Gastroesophageal sphincter (tissue), 4 donors: ENCODE measurements at regions not wholly inside any gene's neighbourhood (a gene's known extent, or its start where the extent isn't known, plus 50 kb on each side); places are given as distances from the start of the nearest gene placed in this dataset.

ENCODE experiments used
- ATAC-seq: fragments of 150-250 bp; one replicate; pipeline ENCODE4 v1.9.1; 2016; ENCODE audit warnings: mild to moderate bottlenecking, moderate library complexity
- H3K27ac ChIP-seq, 4 donors: fragments of 200-600 bp; sonication (generic) in 3 of 4; 1 replicate in 3 of 4; 2 replicates in 1 of 4; pipeline ENCODE4 v1.5.1; 2016 to 2019
- H3K27me3 ChIP-seq: fragments of 200-600 bp; sonication (generic); one replicate; pipeline ENCODE4 v1.5.1; 2019
- H3K36me3 ChIP-seq, 2 donors: fragments of 200-600 bp; sonication (generic); one replicate each; pipeline ENCODE4 v1.5.1; 2019; ENCODE audit warnings: control low read depth in 1 of 2
- H3K4me1 ChIP-seq, 3 donors: fragments of 200-600 bp; sonication (generic); 1 replicate in 2 of 3; 2 replicates in 1 of 3; pipeline ENCODE4 v1.5.1; 2016 to 2019; ENCODE audit warnings: control low read depth in 2 of 3
- H3K4me3 ChIP-seq, 2 donors: fragments of 200-600 bp; sonication (generic); one replicate each; pipeline ENCODE4 v1.5.1; 2019; ENCODE audit warnings: mild to moderate bottlenecking in 1 of 2, moderate library complexity in 1 of 2
- H3K9me3 ChIP-seq, 3 donors: fragments of 200-600 bp; sonication (generic); one replicate each; pipeline ENCODE4 v1.5.1; 2017 to 2019; ENCODE audit warnings: control low read depth in 2 of 3
- EP300 ChIP-seq: sonication (generic); formaldehyde crosslinking; IDR thresholded peaks from one replicate; pipeline ENCODE4 v1.6.1; 2017; ENCODE audit warnings: antibody characterized with exemption, mild to moderate bottlenecking
- POLR2A ChIP-seq, 2 donors: fragments of 450-650 bp; IDR thresholded peaks; one replicate each; pipeline ENCODE4 v1.6.1; 2017; ENCODE audit warnings: antibody characterized with exemption in 2 of 2, mild to moderate bottlenecking in 2 of 2, moderate library complexity in 1 of 2
- POLR2AphosphoS5 ChIP-seq: sonication (generic); formaldehyde crosslinking; IDR thresholded peaks from one replicate; pipeline ENCODE4 v1.6.1; 2017; ENCODE audit warnings: antibody characterized with exemption
- WGBS, 2 donors: methylation state at CpG; one replicate each; pipeline ENCODE4 v1.1.5; 2018; ENCODE audit warnings: low coverage in 1 of 2; 5-methylcytosine and 5-hydroxymethylcytosine counted together
- TF ChIP-seq, protein P1 (sequence below), 4 experiments: fragments of 200-600 bp in 2 of 4; fragments of 450-650 bp in 2 of 4; sonication (generic) in 1 of 4; IDR thresholded peaks; one replicate each; pipeline ENCODE4 v1.5.1; 2017 to 2019; ENCODE audit warnings: antibody characterized with exemption in 4 of 4, mild to moderate bottlenecking in 2 of 4, moderate library complexity in 2 of 4

DNA sequence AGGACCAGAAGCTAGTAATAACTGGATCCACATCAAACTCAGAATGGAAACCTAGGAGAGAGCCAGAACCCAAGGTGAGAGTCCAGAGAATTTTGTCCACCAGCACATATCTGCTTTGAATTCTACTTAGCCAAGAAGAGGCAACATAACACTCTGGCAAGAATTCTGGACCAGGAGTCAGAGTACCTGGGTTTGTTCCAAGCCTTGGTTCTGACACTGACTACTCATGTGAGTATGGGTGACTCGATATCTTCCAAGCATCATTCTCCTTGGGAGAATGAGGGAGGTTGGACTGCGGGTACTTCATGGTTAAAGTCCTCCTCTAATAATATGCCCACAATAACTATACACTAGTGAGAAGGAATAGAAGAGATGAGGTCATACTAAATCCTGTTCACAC is 144.0 kb upstream of the JADE1 start:
- peaks cover 8 to 23% (median 14%) of the 10 kb centered on the region in 3 donors for H3K4me1 ChIP-seq
- WGBS, 2 donors = 94% methylated on average over 2 of the region's 2 CpGs; no CpG with 5 or more reads in 1 of the 2 donors
- no peaks in the 10 kb centered on the region for H3K36me3 ChIP-seq
- TF ChIP-seq POLR2AphosphoS5 (no peak), POLR2A (IDR thresholded peaks at IDR 0.05) (no peak), EP300 (no peak)
- TF ChIP-seq, protein P1, sequence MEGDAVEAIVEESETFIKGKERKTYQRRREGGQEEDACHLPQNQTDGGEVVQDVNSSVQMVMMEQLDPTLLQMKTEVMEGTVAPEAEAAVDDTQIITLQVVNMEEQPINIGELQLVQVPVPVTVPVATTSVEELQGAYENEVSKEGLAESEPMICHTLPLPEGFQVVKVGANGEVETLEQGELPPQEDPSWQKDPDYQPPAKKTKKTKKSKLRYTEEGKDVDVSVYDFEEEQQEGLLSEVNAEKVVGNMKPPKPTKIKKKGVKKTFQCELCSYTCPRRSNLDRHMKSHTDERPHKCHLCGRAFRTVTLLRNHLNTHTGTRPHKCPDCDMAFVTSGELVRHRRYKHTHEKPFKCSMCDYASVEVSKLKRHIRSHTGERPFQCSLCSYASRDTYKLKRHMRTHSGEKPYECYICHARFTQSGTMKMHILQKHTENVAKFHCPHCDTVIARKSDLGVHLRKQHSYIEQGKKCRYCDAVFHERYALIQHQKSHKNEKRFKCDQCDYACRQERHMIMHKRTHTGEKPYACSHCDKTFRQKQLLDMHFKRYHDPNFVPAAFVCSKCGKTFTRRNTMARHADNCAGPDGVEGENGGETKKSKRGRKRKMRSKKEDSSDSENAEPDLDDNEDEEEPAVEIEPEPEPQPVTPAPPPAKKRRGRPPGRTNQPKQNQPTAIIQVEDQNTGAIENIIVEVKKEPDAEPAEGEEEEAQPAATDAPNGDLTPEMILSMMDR (IDR thresholded peaks at IDR 0.05) = no peak
- no peaks in the 10 kb centered on the region for H3K9me3 ChIP-seq
- no peak overlapping the region for H3K27ac ChIP-seq
- no peak overlapping the region for H3K4me3 ChIP-seq
- ATAC-seq = no peak
- no peaks in the 10 kb centered on the region for H3K27me3 ChIP-seq

DNA sequence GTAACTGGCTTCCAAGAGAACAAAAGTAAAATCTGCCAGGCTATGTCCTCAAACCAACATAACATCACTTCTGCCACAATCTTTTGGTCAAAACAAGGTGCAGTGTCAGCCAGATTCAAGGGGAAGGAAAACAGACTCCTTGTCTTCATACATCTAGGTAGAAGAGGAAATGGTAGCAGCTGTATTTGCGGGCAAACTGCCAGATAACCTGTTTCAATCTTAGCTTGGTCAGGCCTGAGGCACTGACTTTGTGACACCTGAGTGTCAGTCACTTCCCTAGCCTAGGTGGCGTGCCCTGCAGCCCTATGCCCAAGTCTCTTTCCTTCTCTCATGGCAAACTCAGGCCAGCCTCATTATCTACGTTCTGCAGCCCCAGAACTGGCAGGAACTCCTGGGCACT is 146.2 kb upstream of the JADE1 start:
- Histone ChIP-seq H3K27ac (no peak overlapping the region), H3K4me3 (no peak overlapping the region), H3K4me1 (peaks cover 19 to 44% (median 22%) of the 10 kb centered on the region in 3 donors), H3K36me3 (no peaks in the 10 kb centered on the region), H3K27me3 (no peaks in the 10 kb centered on the region), H3K9me3 (no peaks in the 10 kb centered on the region)
- no peak for TF ChIP-seq POLR2A (IDR thresholded peaks at IDR 0.05)
- TF ChIP-seq, protein P1 (IDR thresholded peaks at IDR 0.05) = no peak
- TF ChIP-seq EP300 = no peak
- no peak for TF ChIP-seq POLR2AphosphoS5
- WGBS, 2 donors = 86 to 100% methylated on average over 2 of the region's 3 CpGs
- ATAC-seq = no peak

DNA sequence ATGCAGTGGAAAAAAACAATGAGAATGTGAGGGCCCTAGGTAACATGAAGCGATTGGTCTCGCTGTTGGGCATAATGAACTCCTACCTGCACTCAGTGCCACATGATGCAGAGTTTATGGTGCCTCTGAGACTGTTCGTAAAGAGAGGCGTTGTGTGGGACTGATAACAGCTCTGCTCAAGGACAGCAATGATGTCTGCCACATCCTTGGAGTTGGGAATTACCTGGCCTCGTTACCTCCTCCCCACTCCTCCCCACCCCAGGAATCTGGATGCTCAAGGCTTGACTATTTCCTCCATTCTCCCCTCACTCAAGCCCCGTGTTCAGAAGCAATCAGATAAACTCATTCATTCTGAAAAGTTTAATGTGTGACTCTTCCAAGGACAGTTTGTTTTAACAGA is 148.0 kb upstream of the JADE1 start:
- H3K9me3 ChIP-seq = no peaks in the 10 kb centered on the region
- no peak overlapping the region for H3K4me3 ChIP-seq
- H3K36me3 ChIP-seq = no peaks in the 10 kb centered on the region
- 87 to 91% methylated on average over 4 to 6 of the region's 6 CpGs for WGBS, 2 donors
- peak overlapping the region; percentile 83 to 100 (median 88) for H3K27ac ChIP-seq
- TF ChIP-seq EP300 = no peak
- no peak for TF ChIP-seq POLR2A (IDR thresholded peaks at IDR 0.05)
- TF ChIP-seq, protein P1 (IDR thresholded peaks at IDR 0.05) = no peak
- TF ChIP-seq POLR2AphosphoS5 = no peak
- peaks cover 22 to 54% (median 24%) of the 10 kb centered on the region in 3 donors for H3K4me1 ChIP-seq
- no peak for ATAC-seq
- H3K27me3 ChIP-seq = no peaks in the 10 kb centered on the region

DNA sequence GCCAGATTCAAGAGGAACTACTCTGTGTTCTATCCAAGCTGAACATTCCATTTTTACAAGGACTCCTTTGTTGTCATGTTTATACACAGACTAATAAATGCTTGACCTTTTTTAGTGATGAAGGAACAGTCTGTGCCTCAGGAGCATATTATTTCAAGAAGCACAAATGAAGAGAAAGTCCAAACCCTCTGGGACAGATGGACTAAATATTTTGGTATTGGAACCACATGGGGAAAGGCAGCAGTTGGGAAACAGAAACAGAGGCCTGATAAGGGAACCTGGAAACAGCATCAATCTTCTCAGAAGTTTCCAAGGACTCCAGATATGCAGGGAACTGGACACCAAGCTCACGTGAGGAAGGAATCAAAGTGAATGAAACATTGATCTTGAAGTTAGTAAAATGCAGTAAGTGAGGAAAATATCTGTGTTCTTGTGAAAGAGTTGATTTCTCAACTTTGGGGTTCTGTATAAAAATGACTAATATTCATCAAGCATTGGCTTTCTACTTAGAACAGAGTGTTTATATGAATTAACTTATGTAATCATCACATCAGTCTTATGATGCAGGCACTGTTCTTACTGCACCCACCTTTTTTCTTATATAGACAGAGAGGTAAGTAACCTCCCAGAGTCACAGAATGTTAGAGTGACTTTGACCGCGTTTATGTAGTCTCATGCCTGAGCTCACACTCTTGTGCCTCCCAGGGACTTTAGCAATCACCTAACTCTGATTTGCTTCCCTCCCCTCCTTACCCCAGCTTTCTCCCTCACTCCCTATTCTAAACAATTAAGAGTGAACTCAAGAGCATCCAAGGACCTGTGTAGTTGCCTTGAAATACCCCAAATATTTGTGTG is 148.9 kb upstream of the JADE1 start:
- H3K27ac ChIP-seq = peak overlapping the region; percentile 83 to 100 (median 88)
- no peaks in the 10 kb centered on the region for H3K9me3 ChIP-seq
- TF ChIP-seq EP300 = peak; percentile 97
- peak; percentile 99 for TF ChIP-seq POLR2AphosphoS5
- TF ChIP-seq, protein P1 (IDR thresholded peaks at IDR 0.05) = no peak
- no peaks in the 10 kb centered on the region for H3K36me3 ChIP-seq
- peaks cover 22 to 54% (median 24%) of the 10 kb centered on the region in 3 donors for H3K4me1 ChIP-seq
- ATAC-seq = peak; percentile 93
- 31 to 34% methylated on average over 3 of the region's 3 CpGs for WGBS, 2 donors
- H3K4me3 ChIP-seq = no peak overlapping the region
- H3K27me3 ChIP-seq = no peaks in the 10 kb centered on the region

DNA sequence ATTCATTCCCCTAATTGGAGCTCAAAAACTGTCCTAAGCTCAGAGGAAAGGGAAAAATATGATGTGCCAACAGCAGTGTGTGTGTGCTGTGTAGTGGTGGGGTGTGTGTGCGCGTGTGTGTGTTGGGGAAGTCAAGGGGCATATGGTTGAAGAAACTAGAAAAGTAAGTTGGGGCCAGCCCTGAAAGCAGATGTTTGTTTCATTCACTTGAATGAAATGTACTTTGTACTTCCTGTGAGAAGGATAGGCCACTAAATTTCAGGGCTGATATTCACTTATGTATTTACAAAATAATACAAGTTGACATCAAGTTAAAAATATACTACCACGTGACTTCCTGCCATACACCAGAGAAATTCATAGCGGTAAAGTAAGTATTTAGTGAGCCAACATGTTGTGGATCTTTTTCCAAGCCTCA is 151.3 kb upstream of the JADE1 start:
- Histone ChIP-seq H3K27ac (peak overlapping the region in 3 of 4 donors; percentile 59 to 86 (median 83)), H3K4me1 (peaks cover 22 to 68% (median 24%) of the 10 kb centered on the region in 3 donors), H3K4me3 (no peak overlapping the region), H3K27me3 (no peaks in the 10 kb centered on the region), H3K36me3 (no peaks in the 10 kb centered on the region), H3K9me3 (peaks cover 0 to 11% (median 0%) of the 10 kb centered on the region in 3 donors)
- no peak for ATAC-seq
- TF ChIP-seq POLR2AphosphoS5 (peak; percentile 88), POLR2A (IDR thresholded peaks at IDR 0.05) (no peak)
- 46 to 71% methylated on average over 4 of the region's 4 CpGs for WGBS, 2 donors
